Amniotic stem cell (primary cell): ENCODE measurements at regions not wholly inside any gene's neighbourhood (a gene's known extent, or its start where the extent isn't known, plus 50 kb on each side); places are given as distances from the start of the nearest gene placed in this dataset.

ENCODE experiments used
- DNase-seq: peaks from one replicate; lab custom pipeline; 2025; lab: John Stamatoyannopoulos, UW

DNA sequence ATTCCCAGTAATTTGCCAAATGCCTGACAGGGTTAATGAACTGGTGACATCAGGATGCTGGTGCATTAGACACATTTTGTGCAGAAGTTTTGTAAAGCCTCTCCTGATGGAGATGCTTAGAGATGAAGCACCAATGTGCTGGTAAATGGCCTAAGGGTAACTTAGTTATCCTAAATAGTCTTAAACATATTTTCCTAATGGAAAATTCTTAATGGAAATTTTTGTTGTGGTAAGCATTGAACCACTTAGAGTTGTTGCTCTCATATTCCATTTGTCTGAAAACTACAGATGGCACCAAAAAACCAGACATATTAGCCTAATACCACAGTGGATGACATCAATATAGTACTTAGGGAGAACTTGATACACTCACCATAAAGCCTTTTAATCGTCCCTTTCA is 154.5 kb upstream of the ANK2 start:
- no peak for DNase-seq

DNA sequence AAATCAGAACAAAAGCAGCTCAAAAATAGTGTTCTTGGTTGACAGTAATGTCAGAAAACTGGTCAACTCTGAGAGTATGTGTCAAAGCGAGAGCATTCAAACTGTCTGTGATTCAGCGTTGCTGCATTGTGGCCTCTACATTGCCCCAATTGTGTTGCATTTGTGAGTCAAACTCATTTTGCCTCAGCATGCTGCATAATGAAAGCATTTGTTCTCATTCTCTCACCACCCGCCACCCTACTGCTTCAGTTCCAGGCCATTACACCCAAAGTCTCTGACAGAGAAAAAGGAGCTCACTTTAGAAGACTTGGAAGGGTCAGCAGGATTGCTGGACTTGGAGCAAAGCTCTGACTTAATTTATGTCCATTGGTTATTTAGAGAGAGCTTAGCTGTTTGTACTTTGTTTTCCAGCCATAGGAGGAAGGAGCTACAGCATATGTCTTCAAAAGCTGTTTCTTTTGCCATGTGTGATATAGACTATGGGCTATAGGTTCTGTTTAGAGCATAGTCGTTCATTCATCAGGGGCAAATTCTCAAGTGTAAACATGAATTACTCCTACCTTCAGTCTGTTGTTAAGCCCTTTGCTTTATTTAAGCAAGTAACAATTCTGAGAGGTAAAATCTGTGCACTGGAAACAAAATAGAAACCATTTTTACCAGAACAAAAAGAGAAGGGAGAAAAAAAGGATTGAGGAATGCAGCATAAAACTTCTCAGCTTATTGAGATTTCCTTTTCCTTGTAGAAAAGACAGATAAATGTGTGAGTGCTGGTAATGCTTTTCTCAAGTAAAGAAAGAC is 153.4 kb upstream of the ANK2 start:
- no peak for DNase-seq

DNA sequence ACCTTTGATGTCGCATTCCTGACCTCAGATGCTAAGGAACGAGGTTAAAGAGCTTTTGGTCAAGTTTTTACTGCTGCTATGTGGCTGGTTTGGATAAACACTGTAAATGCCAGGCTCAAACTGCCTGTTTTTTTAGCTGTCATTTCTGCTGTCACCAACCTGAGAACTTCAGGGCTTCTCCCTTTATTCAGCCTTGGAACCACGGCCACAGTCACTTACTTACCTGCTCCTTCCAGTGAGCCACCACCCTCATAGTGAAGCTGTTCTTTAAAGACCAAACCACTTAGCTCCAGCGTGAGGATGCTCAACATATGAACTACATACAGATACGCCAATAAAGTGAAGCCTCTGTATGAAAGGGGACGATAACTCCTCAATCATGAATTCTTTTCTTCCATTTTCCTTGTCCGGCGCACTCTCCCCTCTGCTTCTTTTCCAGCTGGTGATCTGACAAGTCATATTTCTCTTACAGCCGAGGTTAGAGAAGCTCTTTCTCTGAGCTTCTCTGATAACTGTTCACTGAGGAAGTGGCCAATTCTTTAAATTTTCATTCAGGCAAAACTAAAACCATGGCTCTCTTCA is 152.8 kb upstream of the ANK2 start:
- DNase-seq, result no peak

DNA sequence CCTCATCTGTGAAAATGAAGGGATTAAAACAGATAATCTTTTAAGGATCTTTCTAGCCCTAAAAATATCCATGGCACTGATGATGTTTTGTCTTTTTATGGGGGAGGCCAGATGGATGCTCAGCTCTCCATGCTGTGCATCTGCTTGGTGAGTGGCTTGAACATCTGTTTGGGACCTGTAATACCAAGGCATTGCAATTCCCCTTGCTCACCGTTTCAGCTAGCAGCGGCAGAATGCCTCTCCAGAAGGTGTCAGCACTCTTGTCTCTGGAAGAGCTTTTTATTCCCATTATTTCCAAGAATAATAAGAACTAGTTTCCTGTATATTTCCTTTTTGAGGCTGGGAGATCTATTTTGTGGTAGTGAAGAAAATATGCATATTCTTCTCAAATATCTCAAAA is 151.9 kb upstream of the ANK2 start:
- DNase-seq, result no peak

DNA sequence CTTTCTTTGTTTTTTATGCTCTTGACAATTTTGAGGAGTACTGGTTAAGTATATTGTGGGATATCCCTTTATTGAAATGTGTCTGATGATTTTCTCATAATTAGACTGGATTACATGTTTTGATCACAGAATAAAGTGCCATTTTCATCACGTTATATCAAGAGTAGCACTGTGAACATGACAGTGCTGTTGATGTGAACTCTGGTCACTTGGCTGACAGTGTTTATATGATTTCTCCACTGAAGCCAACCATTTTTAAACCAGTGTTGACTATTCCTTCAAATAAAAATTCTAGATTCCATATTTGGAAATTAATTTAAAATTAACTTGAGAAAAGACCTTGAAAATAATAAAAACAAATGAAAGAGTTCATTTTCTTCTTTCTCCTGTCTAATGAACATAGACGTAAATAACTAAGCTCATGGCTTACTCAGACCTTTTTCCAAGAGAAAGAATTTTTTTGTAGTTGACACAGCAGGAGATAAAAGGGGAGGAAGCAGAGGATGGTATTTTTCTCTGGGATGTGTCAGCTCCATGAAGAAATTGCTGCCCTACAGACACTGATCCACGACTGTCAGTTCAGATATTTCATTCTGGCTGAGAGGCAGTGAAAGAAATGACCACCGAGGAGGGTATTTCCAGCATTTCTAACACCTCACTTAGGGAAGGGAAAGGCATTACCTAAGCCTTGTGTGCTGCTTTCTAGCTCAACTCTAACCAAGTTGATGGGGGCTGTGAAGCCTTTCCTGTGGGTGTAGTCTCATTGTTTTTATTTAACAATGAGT is 150.9 kb upstream of the ANK2 start:
- no peak for DNase-seq

DNA sequence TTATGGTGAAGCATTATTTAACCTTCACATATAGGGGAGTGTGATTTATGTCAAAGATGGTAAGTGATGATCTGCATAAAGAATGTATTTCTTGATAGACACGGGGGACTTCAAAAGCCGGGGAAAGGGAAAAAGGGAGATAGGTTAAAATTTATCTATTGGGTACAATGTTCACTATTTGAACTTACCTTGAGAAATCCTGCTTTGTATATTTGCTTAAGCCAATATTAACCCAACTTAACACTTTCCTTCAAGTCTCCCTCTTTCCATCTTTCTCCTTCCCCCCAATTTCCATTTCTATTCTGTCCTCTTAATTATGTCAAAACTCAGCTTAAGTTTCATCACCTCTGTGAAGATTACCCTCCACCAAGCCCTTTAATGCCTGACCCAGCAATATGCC is 149.0 kb upstream of the ANK2 start:
- DNase-seq, result no peak

DNA sequence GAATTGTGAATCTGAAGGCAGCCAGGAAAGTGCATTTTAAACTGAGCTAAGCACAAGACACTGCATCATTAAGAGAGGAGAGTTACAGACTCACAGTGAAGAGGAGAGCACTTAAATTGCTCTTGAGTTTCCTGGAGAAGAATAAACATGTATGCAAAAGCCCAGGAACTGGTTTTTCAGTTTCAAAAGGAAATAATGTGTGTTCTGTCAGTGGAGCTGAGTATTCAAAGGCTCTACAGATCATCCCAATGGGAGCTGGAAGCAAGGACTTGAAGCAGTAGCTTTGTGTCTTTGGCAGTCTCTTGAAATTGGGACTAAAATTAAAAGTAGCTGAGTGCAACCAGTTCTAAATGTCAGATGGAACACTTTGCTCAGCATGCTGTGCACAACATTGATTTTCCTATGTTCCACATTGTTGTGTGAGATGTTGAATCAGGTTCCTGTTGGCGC is 147.5 kb upstream of the ANK2 start:
- DNase-seq, result no peak

DNA sequence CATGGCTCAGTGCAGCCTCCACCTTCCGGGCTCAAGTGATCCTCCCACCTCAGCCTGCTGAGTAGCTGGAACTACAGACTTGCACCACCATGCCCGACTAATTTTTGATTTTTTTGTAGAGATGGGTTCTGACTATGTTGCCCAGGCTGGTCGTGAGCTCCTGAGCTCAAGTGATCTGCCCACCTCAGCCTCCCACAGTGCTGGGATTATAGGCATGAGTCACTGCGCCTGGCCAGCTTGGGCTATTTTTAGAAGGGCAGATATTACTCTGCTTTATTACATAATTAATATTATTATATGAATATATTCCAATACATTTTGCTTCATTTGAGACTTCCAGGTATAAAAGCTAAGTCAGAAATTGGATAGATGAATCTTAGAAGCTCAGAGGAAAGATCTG is 143.7 kb upstream of the ANK2 start:
- no peak for DNase-seq

DNA sequence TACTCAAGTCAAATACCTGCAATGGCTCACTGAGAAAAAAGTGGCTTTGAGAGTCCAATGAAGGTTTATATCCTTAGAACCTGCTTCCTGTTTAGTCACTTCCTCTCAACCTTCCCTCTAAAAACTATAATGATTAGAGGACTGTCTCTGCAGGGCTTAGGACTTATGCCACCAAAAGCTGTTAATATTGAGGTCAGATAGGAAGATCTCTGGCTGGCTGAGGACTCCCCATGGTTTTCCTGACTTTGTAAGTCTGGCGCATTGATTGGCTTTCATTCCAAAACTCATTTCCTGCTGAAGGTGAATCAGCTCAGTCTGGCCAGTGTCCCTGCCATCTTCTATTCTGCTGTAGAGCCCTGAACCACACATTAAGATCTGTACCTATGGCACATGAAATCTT is 140.9 kb upstream of the ANK2 start:
- DNase-seq, result no peak

DNA sequence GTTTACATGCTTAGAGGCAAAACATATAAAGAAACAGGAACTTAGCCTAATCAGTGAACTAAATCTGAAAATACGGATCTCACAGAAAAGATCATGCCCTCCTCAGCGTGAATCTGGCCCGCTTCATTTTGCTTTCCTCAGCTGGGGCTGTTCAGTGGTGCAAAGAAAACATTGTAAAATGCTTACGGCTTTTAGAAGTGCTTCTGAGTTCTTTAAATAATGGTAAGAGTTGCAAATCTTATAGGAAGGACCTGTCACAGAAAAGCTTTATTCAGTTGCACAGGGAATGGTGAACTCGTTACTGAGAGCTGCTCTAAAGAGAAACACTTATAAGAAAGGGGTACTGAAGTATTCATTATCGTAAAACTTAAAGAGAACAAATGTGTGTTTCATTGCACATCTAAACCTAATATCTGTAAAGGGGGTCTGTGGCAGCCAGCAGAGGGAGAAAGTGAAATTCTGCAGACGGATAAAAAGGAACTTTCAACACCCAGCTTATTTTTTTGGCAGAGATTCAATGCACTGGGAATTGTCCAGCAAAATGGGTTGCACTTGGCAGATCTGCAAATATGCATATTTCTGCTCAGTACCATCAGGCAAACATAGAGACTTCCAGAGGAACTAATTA is 139.2 kb upstream of the ANK2 start:
- no peak for DNase-seq

DNA sequence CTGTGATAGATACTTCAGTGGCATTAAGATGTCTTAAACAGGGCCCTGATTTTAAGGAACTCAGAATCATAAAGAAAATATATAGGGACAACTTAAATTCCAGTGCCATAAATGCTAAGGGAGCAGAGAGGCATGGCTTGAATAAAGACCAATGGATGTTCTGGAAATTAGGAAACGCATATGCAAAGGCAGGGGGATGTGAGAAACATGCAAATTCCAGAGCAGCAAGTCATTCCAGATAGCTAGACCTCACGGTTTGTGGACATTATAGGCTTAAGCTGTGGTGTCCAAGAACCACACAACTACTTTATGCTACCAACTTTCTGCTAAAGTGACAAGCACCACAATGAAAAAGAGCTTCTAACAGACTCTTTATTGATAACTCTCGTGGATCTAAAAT is 132.6 kb upstream of the ANK2 start:
- no peak for DNase-seq

DNA sequence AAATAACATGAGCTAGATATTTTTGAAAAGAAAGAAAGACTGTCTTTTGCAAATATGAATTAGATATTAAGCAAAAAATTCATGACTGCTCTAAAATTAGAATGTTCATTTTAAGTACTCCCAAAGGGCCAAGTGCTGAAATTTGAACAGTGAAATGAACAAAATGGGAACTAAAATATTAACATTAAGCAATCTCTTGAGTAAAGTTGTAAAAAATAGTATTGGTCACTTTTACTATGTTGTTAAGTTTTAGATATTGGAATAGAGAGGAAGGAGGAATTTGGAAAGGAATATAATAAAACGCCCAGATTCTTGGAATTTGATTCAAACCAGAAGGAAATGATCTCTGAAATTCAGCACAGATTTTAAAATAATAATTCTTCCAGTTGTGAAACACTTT is 125.9 kb upstream of the ANK2 start:
- DNase-seq, result no peak

DNA sequence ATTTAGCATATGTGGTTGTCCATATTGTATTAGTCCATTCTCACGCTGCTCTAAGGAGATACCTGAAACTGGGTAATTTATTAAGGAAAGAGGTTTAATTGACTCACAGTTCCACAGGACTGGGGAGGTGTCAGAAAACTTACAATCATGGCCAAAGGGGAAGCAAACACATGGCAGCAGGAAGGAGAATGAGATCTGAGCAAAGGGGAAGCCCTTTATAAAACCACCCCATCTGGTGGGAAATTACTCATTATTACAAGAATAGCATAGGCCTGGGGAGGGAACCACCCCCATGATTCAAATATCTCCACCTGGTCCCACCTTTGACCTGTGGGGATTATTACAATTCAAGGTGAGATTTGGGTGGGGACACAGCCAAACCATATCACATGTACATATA is 122.6 kb upstream of the ANK2 start:
- no peak for DNase-seq

DNA sequence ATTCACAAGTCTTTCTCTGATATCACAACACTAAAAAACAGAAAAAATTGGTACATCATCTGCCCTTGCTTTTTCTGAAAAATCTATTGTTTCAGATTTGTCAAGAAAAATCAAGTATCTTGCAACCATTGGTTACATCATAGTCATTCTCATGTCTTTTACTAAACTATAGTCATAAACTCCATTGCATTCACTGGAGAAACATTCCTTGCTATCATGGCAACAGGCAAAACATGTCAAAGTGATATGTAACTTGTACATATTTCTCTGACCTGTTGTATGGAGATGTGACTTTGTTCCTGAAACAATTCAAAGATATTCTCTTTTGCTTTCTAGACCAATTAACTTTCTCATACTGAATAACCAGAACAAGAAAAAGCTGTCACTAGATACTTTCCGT is 121.9 kb upstream of the ANK2 start:
- no peak for DNase-seq

DNA sequence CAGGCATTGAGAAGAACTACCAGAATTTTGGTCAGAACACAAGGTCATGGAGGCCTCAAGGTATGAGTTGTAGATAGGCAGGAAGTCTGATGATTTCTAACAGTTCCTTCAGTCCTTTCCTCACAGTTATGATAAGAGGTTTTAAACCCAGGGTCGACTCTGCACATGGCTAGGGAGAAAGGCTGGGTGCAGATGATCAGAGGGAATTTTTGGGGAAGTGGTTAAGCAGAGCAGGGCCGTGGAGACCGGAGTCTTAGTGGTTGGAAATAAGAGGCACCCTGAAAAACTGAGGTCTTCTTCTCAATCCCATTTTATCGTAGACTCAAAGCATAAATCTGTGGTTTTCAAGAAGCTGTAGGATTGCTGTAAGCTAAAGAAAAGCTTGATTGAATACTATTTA is 118.5 kb upstream of the ANK2 start:
- no peak for DNase-seq

DNA sequence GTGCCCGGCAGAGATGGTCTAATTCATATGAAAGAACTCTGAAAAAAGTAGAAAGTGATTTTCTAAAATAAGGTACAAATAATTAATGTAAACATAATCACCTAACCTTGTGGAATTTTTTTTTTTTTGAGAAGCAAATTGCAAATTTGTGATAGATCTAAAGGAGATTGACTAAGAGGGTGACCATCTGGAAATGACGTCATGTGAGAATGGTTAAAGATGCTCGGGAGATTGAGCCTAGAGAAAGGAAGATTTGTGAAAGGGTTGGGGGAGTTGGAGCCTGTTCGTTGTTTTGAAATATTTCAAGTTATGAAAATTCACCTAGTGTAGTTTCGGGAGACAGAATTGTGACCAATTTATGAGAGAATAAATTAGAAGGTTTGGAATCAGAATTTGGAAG is 115.7 kb upstream of the ANK2 start:
- DNase-seq, result no peak

DNA sequence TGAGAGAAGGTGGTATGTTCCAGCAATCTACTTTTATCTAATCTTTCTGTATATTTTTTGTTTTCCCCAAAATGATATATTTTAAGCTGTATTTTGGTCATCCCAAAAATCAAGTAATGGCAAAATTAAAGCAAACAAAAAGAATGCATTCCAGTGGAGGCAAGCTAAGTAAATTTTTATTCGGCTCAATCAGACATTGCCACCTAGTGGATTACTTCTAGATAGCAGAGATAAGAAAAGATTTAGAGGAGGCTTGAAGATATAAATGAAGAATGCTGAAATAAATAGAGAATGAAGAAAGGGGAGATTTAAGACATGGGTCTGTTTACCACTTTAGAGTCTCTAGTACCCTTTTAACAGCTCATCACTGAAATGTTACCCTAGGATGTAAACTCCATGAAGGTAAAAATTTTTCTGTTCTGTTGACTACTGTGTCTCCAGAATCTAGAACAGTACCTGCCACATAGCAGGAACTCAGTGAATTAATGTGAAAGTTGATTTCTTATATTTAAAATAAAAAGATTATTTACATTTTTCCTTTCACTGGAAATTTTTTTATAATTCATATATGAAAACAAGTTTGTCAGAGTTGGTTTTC is 110.9 kb upstream of the ANK2 start:
- DNase-seq, result peak; percentile 41

DNA sequence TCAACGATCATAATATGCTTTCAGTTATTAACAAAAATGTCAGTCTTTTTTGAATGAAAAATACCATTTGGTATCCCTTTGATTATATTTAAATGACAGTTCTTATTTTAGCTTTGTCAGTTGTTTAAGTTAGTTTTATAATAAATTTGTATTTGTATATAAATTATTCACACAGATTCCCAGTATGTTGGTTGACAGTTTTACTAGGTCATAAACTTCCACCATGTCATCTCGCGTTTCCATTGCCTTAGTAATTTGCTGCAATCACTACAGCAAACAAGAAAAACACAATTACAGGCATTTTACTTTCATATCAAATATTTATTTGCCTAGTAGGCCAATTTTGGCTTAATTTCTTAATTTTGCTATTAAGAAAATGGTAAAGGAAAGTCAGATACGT is 109.6 kb upstream of the ANK2 start:
- DNase-seq, result no peak

DNA sequence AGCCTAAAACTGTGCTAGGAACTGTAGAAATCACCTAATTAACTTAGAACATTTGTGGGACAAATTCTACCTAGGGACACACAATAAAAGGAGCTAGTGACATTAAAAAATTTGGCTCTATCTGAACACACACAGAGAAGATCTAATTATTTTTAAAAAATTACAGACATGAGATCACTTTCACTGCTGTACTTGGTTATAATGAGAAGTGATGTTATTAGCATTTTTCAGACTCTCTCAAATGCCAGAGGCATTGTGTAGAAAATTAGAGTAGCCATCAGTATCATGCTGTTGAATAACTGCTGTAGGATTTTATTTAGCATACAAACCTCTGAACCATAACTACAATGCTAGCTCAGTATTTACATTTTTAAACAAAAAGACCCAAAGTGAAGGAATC is 109.1 kb upstream of the ANK2 start:
- DNase-seq, result no peak

DNA sequence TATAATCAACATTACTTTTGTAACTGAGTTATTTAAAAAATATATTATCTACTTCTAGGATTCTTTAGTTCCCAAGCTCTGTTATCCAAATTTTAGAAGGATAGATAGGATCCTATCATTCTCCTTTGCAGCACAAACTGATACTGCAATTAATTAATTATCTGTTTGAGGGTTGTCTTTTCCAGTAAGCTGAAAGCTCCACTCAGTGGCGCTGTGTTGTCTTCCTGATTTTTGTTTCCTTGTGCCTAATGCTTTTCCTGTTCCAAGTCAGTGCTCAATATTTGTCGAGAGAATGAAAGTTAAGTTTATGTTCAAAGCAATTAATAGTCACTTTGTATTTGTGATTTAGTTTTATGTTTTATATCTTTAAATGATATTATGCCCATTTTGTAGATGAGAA is 107.4 kb upstream of the ANK2 start:
- no peak for DNase-seq

DNA sequence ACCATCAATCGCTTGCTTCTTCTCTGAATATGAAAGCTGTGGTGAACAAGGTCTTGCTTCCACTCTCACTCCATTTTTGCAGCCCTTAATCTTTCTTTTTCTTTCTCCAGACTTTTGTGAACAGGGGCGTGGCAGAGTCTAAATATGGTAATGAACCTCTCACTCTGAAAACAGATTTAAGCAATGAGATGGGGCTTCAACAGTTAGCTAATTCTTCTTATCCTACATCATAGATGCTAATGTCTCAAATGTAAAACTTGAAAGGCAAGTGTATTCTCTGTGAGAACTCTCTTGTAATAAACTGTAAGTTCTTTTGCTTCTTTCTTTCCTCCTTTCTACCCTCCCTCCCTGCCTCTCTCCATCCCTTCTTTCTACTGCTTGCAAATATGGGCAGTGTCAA is 106.5 kb upstream of the ANK2 start:
- no peak for DNase-seq

DNA sequence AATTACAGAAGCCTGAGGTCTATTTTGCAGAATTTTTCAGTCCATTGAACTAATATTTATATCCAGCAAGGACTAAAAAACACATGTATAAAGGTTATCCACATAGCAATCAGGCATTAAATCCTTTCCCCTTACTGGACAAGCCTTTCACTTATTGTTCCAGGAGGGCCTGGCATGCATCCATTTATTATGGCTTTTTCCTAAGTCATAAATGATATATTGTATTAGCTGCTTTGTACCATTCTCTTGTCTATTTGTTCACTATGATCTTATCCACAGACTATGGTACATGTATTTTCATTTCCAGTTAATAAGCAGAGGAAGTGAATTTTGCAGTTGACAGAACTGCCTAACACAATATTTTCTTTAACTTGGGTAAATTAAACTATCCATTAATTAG is 105.4 kb upstream of the ANK2 start:
- DNase-seq, result no peak
